CD14-positive monocyte (primary cell): ENCODE measurements at regions not wholly inside any gene's neighbourhood (a gene's known extent, or its start where the extent isn't known, plus 50 kb on each side); places are given as distances from the start of the nearest gene placed in this dataset.

Source experiments
- DNase-seq, 3 donors: peaks; one replicate each; pipeline ENCODE4 v3.0.0-alpha.2; 2011 to 2022
- H2AFZ ChIP-seq: 2 replicates; pipeline ENCODE4 v1.6.0; 2012; ENCODE audit warnings: mild to moderate bottlenecking, low read depth, low read length, inconsistent platforms; ENCODE audit not compliant: insufficient read depth, poor library complexity, severe bottlenecking
- H3K27ac ChIP-seq, 2 donors: 1 replicate in 1 of 2; 2 replicates in 1 of 2; pipeline ENCODE4 v1.5.1; 2012 to 2013; ENCODE audit warnings: low read length in 2 of 2, control low read depth in 1 of 2, inconsistent platforms in 1 of 2, low read depth in 1 of 2, mild to moderate bottlenecking in 1 of 2
- H3K27me3 ChIP-seq, 2 donors: one replicate each; pipeline versions ENCODE4 v1.6.0 to v1.6.1; 2011 to 2013; ENCODE audit warnings: low read length in 2 of 2; ENCODE audit not compliant: control insufficient read depth in 2 of 2, insufficient read depth in 2 of 2
- H3K36me3 ChIP-seq, 2 donors: replicated peaks in 1 of 2; 1 replicate in 1 of 2; 2 replicates in 1 of 2; pipeline versions ENCODE4 v1.5.1 to v1.6.1; 2012 to 2013; ENCODE audit warnings: low read length in 2 of 2, control low read depth in 1 of 2, inconsistent platforms in 1 of 2, mild to moderate bottlenecking in 1 of 2; ENCODE audit not compliant: insufficient read depth in 2 of 2, control insufficient read depth in 1 of 2
- H3K4me1 ChIP-seq, 2 donors: 1 replicate in 1 of 2; 2 replicates in 1 of 2; pipeline versions ENCODE4 v1.5.1 to v1.6.1; 2012 to 2013; ENCODE audit warnings: low read length in 2 of 2, control low read depth in 1 of 2, inconsistent platforms in 1 of 2, mild to moderate bottlenecking in 1 of 2, moderate library complexity in 1 of 2; ENCODE audit not compliant: insufficient read depth in 2 of 2, control insufficient read depth in 1 of 2
- H3K4me2 ChIP-seq: replicated peaks from 2 replicates; pipeline ENCODE3; 2012; ENCODE audit warnings: low read length, moderate library complexity, mild to moderate bottlenecking; ENCODE audit not compliant: poor library complexity, severe bottlenecking; ENCODE audit errors: extremely low read depth
- H3K4me3 ChIP-seq, 3 experiments: fragments of 200-600 bp in 1 of 3; sonication (generic) in 1 of 3; replicated peaks in 1 of 3; 1 replicate in 2 of 3; 2 replicates in 1 of 3; pipeline ENCODE4 v1.5.1; 2011 to 2013; ENCODE audit warnings: low read length in 3 of 3, mild to moderate bottlenecking in 3 of 3, control low read depth in 2 of 3, low read depth in 2 of 3, inconsistent platforms in 1 of 3, moderate library complexity in 1 of 3
- H3K79me2 ChIP-seq: 2 replicates; pipeline ENCODE4 v1.6.0; 2012; ENCODE audit warnings: mild to moderate bottlenecking, control low read depth, inconsistent platforms, low read length, moderate library complexity; ENCODE audit not compliant: insufficient read depth
- H3K9ac ChIP-seq: 2 replicates; pipeline ENCODE4 v1.6.0; 2017; ENCODE audit warnings: low read length, mild to moderate bottlenecking; ENCODE audit not compliant: insufficient read depth, poor library complexity, severe bottlenecking
- H3K9me3 ChIP-seq, 2 donors: replicated peaks in 1 of 2; 1 replicate in 1 of 2; 2 replicates in 1 of 2; pipeline versions ENCODE4 v1.5.1 to v1.6.1; 2012 to 2013; ENCODE audit warnings: low read length in 2 of 2, control low read depth in 1 of 2; ENCODE audit not compliant: control insufficient read depth in 1 of 2, insufficient read depth in 1 of 2
- H4K20me1 ChIP-seq: 2 replicates; pipeline ENCODE4 v1.6.0; 2012; ENCODE audit warnings: mild to moderate bottlenecking, low read length, control low read depth, moderate library complexity; ENCODE audit not compliant: insufficient read depth
- H3K27ac Mint-ChIP-seq, 7 donors: one replicate each; pipeline ENCODE4 v1.8.0; 2020; ENCODE audit warnings: mild to moderate bottlenecking in 7 of 7, mixed read lengths in 7 of 7, moderate library complexity in 6 of 7, inconsistent platforms in 2 of 7
- H3K27me3 Mint-ChIP-seq, 3 donors: one replicate each; pipeline ENCODE4 v1.8.0; 2021 to 2022; ENCODE audit warnings: low read depth in 3 of 3, mild to moderate bottlenecking in 3 of 3, mixed read lengths in 3 of 3, moderate library complexity in 3 of 3, inconsistent platforms in 1 of 3
- H3K36me3 Mint-ChIP-seq, 2 donors: one replicate each; pipeline ENCODE4 v1.8.0; 2020; ENCODE audit warnings: mixed read lengths in 2 of 2, inconsistent platforms in 1 of 2, mild to moderate bottlenecking in 1 of 2
- H3K4me1 Mint-ChIP-seq: one replicate; pipeline ENCODE4 v1.8.0; 2020; ENCODE audit warnings: mild to moderate bottlenecking, mixed read lengths
- H3K4me3 Mint-ChIP-seq, 2 donors: one replicate each; pipeline ENCODE4 v1.8.0; 2020; ENCODE audit warnings: mild to moderate bottlenecking in 2 of 2, mixed read lengths in 2 of 2, moderate library complexity in 1 of 2
- H3K9me3 Mint-ChIP-seq, 7 donors: one replicate each; pipeline ENCODE4 v1.8.0; 2020 to 2022; ENCODE audit warnings: mixed read lengths in 7 of 7, mild to moderate bottlenecking in 6 of 7, moderate library complexity in 6 of 7, inconsistent platforms in 2 of 7
- whole genome bisulfite sequencing: methylation state at CpG from one replicate; pipeline ENCODE4 v1.1.5; 2013; ENCODE audit warnings: missing lambda C conversion rate; ENCODE audit not compliant: insufficient coverage; 5-methylcytosine and 5-hydroxymethylcytosine counted together
- intact Hi-C, 2 donors: fragments of 100-400 bp; cut with micrococcal nuclease; formaldehyde crosslinking; loops; one replicate each; pipeline versions ENCODE4 v1.15.0 to v1.15.1; 2023
- TF ChIP-seq, protein P1 (sequence below): fragments of 200-600 bp; IDR thresholded peaks from one replicate; pipeline ENCODE4 v1.8.0; 2022; ENCODE audit warnings: antibody characterized with exemption, mild to moderate bottlenecking

- no peak overlapping the region for H3K4me3 Mint-ChIP-seq
- no peaks in the 10 kb centered on the region for H3K36me3 Mint-ChIP-seq
- Histone ChIP-seq H3K4me1 (no peaks in the 10 kb centered on the region), H2AFZ (no peak overlapping the region), H3K4me2 (no peak overlapping the region), H3K36me3 (no peaks in the 10 kb centered on the region), H3K4me3 (no peak overlapping the region), H3K79me2 (no peaks in the 10 kb centered on the region), H4K20me1 (no peaks in the 10 kb centered on the region), H3K27ac (no peak overlapping the region), H3K27me3 (peaks cover 0 to 15% of the 10 kb centered on the region in 2 donors), H3K9ac (no peak overlapping the region), H3K9me3 (no peaks in the 10 kb centered on the region)
- intact Hi-C loops, result no loop called here
- 95% methylated on average over 3 of the region's 5 CpGs for WGBS
- H3K9me3 Mint-ChIP-seq, result peaks cover 0 to 4% (median 0%) of the 10 kb centered on the region in 7 donors
- no peak overlapping the region for H3K27ac Mint-ChIP-seq
- TF ChIP-seq, protein P1, sequence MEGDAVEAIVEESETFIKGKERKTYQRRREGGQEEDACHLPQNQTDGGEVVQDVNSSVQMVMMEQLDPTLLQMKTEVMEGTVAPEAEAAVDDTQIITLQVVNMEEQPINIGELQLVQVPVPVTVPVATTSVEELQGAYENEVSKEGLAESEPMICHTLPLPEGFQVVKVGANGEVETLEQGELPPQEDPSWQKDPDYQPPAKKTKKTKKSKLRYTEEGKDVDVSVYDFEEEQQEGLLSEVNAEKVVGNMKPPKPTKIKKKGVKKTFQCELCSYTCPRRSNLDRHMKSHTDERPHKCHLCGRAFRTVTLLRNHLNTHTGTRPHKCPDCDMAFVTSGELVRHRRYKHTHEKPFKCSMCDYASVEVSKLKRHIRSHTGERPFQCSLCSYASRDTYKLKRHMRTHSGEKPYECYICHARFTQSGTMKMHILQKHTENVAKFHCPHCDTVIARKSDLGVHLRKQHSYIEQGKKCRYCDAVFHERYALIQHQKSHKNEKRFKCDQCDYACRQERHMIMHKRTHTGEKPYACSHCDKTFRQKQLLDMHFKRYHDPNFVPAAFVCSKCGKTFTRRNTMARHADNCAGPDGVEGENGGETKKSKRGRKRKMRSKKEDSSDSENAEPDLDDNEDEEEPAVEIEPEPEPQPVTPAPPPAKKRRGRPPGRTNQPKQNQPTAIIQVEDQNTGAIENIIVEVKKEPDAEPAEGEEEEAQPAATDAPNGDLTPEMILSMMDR, result no peak
- peaks cover 24 to 29% (median 28%) of the 10 kb centered on the region in 3 donors for H3K27me3 Mint-ChIP-seq
- H3K4me1 Mint-ChIP-seq, result peaks cover 5% of the 10 kb centered on the region
- DNase-seq, result no peak
Observed at GRCh38 chr1:110731529-110731928, 56.8 kb upstream of the KCNA3 start.

DNA sequence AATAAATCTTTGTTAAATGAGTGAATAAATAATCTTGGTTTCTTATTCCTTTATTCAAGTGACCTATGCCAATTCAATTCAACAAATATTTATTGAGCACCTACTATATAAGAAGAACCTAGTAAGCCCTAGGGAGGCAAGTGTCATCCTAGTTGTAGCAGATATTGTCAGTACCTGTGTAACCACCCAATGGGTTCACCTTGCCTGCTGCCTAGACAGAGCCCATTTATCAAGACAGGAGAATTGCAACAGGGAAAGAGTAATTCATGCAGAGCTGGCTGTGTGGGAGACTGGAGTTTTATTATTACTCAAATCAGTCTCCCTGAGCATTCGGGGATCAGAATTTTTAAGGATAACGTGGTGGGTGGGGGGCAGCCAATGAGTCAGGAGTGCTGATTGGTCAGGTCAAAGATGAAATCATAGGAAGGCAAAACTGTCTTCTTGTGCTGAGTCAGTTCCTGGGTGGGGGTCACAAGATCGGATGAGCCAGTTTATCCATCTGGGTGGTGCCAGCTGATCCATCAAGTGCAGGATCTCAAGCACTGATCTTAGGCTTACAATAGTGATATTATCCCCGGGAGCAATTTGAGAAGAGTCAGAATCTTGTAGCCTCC, 53.8 kb upstream of the KCNA3 start:
- Mint-ChIP-seq H3K36me3 (no peaks in the 10 kb centered on the region), H3K4me3 (no peak overlapping the region), H3K27me3 (peaks cover 13 to 23% (median 21%) of the 10 kb centered on the region in 3 donors), H3K4me1 (peaks cover 7% of the 10 kb centered on the region), H3K27ac (no peak overlapping the region), H3K9me3 (peaks cover 0 to 2% (median 0%) of the 10 kb centered on the region in 7 donors)
- Histone ChIP-seq H2AFZ (no peak overlapping the region), H3K4me3 (no peak overlapping the region), H3K4me1 (no peaks in the 10 kb centered on the region), H3K36me3 (no peaks in the 10 kb centered on the region), H3K27me3 (peaks cover 0 to 7% of the 10 kb centered on the region in 2 donors), H3K9me3 (no peaks in the 10 kb centered on the region), H4K20me1 (no peaks in the 10 kb centered on the region), H3K79me2 (no peaks in the 10 kb centered on the region), H3K27ac (no peak overlapping the region), H3K9ac (no peak overlapping the region), H3K4me2 (no peak overlapping the region)
- no peak for DNase-seq
- intact Hi-C loops, result no loop called here
- WGBS, result 93% methylated on average over 3 of the region's 4 CpGs
- TF ChIP-seq, protein P1, result no peak
